AG09319 (cell line): ENCODE measurements at regions not wholly inside any gene's neighbourhood (a gene's known extent, or its start where the extent isn't known, plus 50 kb on each side); places are given as distances from the start of the nearest gene placed in this dataset.

Experiments used
- DNase-seq: peaks from one replicate; pipeline ENCODE4 v3.0.0-alpha.2; 2010; ENCODE audit warnings: low read depth; ENCODE audit errors: extremely low read depth
- TF ChIP-seq, protein P1 (sequence below): IDR thresholded peaks from 2 replicates; pipeline ENCODE4 v1.5.1; 2011; ENCODE audit warnings: low read depth, mild to moderate bottlenecking, inconsistent platforms, low read length, moderate library complexity

DNA sequence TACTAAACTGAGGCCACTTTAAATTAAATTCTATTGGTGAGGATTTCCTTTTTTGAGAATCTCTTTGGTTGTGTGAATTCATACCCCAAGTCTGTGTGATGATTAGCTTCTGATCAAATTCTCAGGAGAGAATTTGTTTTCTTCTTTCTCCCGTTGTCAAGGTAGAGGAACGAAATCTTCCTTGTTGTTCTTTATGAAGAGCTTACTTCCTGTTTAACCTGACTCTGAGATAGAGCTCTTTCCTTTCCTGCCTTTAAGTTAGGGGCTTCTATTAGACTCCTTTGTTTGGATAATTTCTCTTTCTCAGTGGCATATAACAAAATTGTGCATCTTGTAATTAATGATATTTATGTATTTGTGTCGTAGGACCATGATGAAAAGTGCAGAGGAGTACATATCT lies 572.1 kb downstream of the REEP3 start:
- no peak for DNase-seq
- TF ChIP-seq, protein P1, sequence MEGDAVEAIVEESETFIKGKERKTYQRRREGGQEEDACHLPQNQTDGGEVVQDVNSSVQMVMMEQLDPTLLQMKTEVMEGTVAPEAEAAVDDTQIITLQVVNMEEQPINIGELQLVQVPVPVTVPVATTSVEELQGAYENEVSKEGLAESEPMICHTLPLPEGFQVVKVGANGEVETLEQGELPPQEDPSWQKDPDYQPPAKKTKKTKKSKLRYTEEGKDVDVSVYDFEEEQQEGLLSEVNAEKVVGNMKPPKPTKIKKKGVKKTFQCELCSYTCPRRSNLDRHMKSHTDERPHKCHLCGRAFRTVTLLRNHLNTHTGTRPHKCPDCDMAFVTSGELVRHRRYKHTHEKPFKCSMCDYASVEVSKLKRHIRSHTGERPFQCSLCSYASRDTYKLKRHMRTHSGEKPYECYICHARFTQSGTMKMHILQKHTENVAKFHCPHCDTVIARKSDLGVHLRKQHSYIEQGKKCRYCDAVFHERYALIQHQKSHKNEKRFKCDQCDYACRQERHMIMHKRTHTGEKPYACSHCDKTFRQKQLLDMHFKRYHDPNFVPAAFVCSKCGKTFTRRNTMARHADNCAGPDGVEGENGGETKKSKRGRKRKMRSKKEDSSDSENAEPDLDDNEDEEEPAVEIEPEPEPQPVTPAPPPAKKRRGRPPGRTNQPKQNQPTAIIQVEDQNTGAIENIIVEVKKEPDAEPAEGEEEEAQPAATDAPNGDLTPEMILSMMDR, result no peak

DNA sequence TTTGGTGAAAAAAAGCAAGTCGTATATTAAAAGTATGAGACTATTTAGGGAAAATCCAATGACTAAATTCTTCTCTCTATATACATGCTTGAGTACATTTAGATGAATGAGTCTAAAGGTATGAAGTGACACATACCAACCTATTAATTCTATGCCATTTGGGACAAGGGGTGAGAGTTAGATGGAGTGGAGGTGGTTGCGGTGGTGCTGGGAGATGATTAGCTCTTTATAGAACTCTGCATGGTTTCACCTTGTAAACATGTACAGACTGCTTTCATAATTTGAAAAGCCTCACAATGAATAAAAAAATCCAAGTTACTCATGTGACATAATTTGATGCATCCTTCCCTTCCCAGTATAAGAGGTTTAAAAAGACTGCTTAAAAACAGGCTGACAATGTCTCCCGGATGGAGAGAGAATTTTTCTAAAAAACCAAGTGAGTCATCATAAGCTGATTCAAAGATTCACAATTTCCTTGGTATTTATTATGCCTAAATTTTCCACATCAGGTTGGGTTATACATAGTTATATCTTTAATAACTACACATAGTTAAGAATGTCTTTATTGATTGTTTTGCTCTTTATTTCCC lies 572.8 kb downstream of the REEP3 start:
- DNase-seq, result no peak
- TF ChIP-seq, protein P1, result no peak

DNA sequence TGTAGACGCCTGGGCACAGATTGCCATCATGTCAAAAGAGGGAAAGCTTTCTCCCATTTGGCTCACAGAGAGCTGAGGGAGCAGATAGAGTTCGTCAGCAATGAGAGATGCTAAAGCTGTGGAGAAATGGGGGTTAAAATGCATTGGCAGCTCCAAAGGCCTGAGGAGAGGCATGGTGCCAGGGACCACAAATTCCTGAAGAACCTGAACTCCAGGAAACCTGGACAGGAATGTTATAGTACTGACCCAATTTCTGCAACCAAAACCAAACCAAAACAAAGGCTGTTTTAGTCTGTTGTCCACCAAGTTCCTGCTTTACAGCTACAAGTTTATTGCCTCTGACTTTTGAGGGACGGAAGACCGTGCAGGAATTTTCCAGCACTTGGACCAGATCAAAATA lies 575.7 kb downstream of the REEP3 start:
- no peak for DNase-seq
- TF ChIP-seq, protein P1, result no peak

DNA sequence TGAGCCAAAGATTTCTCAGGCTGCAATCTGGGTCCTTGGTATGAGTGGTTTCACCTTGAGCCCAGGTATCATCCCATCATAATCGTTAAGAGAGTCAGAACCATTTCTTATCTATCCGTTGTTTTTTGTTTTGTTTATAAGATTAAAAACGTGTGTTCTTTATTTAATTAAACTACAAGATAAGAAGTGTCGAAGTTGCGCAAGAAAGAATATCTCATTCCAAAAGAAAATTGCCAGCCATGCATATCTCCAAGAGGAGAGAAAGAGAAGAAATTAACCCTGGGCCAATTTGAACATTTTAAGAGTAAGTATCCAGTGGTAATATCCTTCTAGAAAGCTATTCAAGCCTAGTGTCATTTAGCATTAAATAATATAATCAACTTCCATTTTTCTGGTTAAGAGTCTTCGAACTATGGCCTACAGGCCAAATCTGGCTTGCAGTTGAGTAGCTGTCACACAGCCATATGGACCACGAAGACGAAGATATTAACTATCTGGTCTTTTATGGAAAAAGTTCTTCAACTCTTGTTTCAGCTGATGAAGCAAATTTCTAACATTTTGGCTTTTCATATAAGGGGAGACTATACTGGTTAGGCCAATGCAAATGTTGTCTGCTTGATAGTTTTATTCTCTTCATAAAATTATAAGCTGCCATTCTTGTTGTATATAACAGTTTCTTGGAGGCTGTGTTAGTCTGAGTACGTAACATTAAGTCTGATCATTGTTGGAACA lies 576.4 kb downstream of the REEP3 start:
- no peak for DNase-seq
- TF ChIP-seq, protein P1, result no peak

DNA sequence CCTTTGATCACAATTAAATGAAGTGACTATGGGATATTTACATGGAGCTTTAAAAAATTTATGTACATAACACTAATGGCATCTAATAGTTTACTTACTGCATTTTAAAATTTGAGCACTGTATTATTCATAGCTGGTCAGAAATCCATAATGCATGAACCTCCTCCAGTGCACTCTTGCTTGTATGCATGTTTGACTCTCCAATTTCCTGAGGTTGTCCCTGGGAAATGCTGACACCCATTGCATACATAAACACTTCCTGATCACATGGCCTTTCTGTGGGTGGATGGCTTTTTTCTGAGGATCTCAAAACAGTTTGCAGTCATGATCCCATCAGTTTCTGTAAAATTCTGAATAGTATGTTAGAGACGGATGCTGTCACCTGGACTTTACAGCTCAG lies 577.8 kb downstream of the REEP3 start:
- TF ChIP-seq, protein P1, result no peak
- DNase-seq, result no peak

DNA sequence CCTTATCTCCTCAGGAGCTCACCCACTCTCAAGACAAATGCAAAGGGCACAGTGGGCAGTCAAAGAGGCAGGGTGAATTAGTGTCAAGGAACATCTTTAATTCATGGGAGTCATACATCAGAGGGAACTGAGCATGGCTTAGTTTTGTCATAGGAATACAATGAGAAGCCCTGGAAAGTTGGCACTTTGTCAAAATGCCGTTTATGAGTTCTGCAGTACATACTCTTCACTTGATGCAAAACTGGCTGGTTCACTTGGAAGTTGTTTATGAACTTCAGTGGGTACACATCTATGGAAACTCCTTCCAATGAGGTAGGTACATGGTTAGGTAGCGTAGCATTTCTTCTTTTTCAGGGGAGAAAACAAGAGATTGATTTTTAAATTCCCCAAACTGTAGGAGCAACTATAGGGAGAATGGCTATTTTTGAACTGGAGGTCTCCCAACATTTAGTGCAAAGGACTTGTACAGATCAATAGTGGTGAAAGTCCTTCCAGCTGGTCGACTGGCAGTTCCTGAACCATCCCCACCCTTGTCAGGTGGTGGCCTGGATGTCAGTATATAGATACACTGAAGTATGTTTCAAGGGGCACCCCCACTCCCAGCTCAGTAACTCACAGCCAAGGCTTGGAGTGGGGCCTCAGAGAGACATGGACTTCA lies 580.5 kb downstream of the REEP3 start:
- no peak for DNase-seq
- TF ChIP-seq, protein P1, result no peak

DNA sequence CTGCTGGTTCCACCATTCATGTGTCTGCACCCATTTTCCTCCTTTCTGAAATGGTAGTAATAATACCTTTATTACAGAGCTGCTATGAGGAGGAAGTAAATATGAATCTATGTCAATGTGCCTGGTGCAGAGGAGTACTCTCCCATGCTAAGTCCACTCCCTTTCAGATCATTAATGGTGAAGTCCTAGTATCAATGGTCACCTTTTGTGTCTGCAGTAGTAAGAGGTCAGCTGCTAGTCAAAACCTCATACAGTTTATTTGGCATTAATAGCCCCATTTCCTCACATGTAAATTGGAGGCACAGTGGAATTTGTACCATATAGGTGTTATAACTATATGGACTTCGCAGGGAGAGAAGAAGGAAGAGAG lies 581.0 kb downstream of the REEP3 start:
- DNase-seq, result no peak
- TF ChIP-seq, protein P1, result no peak
